GM18858 (cell line): ENCODE measurements at regions not wholly inside any gene's neighbourhood (a gene's known extent, or its start where the extent isn't known, plus 50 kb on each side); places are given as distances from the start of the nearest gene placed in this dataset.
A peak's percentile ranks its signal among the peaks of the same experiment; 100 is the strongest.
"Not testable (repeated sequence)": the region's sequence is repeated elsewhere in the genome, so short reads cannot be mapped to it uniquely, and the experiment has no call there.

Source experiments
- ATAC-seq: cut with Tn5 transposase; IDR thresholded peaks from one replicate; pipeline ENCODE4 v1.9.1; 2021; ENCODE audit not compliant: unreplicated experiment

DNA sequence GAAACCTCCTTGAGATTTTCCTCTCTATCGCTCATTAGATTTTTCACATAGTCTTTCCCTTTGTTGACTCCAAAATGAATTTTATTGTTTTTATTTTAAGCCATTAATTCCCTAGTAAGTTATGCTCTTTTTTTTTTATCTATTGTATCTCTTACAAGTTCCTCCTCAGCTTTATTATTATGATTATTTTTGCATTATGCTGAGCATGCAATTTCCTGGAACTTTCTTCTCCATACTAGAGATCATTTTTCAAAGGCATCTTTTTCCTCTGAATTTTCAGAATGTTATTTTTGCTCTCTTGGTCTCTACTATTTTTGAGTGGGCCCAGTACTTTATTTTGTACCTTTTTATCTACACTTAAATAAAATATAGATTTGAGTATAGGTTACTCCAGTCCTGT is 376.6 kb upstream of the SEMA6A start:
- ATAC-seq = no peak

DNA sequence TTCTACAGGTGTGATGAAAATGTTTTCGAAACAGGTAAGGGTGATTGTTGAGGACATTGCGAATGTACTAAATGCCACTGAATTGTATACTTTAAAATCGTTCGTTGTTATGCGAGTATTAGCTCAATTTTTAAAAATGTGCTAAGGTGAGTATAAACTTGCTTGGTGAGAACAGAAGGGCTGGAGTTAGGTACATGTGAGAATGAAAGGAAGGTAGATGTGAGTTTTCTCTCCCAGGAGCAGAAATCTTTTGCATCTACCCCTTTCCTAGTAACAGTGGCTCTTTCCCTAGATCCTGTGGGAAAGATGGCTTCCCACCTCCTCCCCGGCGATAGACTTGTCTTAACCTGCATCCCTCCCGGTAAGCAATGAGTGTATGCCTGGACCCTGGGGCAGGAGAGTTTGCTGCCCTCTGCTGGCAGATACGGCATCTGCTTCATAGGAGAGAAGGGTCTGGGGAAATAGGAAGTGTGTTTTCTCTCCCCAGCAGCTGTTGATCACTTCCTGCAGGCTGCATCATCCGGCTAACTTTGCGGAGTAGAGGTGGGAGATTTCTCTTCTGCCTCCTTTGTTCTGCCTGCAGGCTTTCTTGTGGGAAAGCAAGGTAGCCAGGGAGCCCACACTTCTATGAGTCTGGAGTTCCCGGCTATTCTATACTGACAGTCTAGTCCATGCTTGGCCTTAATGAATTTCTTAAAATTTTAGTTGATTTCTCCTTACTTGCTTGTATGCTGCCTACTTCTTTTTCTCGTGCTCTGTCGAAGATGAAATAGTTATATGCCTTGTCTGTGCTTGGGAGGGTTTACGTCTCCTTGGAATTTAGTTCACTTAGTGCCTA is 373.3 kb upstream of the SEMA6A start:
- ATAC-seq = peak; percentile 99

DNA sequence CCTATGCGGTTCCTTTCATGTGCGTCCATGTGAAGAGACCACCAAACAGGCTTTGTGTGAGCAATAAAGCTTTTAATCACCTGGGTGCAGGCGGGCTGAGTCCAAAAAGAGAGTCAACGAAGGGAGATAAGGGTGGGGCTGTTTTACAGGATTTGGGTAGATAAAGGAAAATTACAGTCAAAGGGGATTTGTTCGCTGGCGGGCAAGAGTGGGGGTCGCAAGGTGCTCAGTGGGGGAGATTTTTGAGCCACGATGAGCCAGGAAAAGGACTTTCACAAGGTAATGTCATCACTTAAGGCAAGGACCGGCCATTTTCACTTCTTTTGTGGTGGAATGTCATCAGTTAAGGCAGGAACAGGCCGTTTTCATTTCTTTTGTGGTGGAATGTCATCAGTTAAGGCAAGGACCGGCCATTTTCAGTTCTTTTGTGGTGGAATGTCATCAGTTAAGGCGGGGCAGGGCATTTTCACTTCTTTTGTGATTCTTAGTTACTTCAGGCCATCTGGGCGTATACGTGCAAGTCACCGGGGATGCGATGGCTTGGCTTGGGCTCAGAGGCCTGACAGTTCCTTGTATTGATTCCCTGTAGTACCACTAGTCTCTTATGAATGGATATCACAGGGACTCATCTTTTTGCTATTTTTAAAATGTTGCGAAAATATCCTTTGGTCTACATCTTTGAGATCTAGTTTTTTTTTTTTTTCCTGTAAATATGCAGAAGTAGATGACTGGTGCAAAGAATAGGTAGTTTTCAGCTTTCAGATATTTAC is 371.2 kb upstream of the SEMA6A start:
- ATAC-seq = not testable (repeated sequence)

DNA sequence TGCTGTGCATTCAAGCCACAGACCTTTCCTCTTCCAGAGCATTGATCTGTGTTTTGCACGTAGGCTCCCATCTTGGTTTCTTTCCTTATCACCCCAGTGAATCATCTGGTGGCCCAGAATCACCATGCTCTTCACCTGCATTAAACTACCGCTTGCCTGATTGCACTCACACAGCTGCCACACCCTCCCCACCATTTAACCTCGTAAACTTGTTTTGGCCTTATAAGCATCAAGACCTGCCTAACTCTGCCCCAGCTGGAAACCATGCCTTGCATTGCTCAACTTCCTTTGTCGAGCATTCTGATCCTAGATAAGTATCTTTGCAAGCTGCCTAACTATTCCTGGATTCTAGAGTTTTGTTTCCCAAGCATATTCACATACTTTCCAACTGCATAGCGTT is 369.6 kb upstream of the SEMA6A start:
- no peak for ATAC-seq

DNA sequence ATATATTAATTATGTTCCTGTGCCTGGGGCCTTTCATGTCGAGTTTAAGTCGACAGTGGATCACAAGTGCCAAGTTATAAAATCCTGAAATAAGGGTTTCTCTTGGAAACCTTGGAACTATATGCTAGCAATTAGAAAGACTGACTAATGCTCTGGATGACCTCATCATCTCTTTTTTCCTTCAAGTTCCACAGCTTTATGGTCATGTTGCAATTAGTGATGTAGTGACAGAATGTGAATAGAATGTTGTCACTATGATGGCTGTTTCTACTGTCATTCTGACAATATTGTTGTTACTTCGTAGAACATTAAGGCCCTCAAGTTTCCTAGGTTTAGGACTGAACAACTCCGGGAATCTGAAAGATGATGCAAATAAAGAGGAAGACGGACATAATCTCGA is 368.0 kb upstream of the SEMA6A start:
- ATAC-seq = no peak

DNA sequence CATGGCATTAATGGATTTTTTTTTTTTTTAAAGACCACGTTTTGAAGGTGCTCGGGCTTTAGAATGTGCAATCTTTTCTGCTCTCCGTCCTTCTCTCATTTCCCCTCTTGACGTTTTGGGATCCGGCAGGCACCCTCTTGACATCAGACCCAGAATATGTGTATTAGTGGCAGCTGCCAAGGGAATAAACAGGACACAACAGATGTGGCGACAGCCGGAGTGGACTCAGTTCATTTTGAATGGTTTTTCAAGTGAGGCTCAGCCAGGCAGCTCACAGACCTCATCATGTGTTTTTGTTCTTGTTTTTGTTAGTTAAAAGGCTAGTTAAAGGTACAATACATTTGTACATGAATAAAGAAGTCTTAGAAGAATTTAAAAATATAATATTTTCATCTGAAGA is 365.0 kb upstream of the SEMA6A start:
- ATAC-seq = no peak

DNA sequence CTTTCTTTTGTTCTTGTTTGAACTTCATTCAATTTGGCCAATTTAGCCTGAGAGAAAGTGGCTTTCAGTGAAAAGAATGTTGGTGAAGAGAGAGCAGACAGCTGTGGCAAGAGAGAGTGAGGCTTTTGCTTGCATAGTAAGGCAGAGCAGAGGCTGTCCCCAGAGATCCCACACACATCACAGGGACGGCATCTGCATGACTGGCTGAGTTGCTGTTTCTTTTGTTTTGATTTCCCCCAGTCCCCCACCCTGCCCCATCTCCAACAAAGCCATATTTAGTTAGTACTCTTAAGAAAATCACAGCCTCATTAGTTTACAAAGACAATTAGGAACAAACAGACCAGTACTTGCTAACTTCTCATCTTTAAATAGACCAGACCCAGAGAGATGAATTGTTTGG is 363.9 kb upstream of the SEMA6A start:
- no peak for ATAC-seq

DNA sequence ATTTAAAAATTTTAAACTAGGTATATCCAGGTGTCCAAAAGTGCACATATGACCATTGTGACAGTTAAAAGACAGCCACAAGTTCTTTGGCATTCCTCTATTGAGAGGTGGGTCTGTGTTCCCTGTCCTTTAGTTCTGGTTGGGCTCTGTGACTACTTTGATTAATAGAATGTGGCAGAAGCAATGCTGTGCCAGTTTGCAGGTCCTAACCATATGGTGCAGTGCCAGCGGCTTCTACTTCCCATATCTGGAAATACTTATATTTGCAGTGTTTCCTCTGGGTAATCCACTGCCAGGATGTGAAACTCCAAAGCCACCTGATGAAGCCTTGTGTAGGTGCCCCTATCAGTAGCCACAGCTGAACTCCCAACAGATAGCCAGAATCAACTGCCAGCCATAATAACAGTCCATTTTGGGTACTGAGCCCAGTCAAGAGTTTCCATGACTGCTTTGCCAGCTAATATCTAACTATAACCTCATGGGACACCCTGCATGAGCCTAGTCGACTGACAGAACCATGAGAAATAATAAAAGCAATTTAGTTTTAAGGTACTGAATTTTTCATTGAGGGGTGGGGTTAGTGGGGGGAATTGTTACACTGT is 361.0 kb upstream of the SEMA6A start:
- no peak for ATAC-seq

DNA sequence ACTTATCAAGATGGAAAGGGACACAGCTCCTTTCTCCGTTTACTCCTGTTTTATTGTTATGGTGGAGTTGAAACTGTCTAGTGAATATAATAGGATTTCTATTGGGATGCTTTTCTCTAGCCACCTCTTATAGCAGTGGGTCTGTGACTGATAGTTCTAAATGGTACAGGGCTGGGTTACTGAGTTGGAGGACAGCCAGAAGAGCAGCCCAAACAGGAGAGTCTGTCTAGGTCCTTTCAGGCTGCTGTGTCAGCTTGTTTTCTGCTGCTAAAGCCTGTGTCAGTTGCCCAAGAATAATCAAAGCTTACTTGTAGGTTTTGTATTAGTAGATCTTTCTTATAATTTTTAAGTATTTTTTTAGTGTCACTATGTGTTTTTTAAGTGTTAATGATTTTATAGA is 356.0 kb upstream of the SEMA6A start:
- no peak for ATAC-seq

DNA sequence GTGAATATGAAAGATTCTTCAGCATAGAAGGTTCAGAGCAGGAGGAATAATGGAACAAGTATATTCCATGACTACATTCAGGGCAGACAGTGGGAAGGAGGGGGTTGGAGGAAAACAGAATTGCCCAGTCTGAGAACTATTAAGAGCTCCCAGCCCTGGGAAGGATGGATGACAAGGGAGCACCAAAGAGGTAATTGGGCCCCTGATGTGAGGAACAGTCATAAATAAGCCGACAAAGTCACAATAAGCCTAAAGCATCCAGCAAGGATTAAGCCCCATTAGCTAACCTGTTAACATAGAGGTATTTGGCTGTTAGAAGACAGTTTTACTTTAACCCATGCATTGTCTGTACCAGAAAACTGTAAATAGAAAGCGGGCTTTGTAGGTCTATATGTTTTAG is 348.7 kb upstream of the SEMA6A start:
- no peak for ATAC-seq

DNA sequence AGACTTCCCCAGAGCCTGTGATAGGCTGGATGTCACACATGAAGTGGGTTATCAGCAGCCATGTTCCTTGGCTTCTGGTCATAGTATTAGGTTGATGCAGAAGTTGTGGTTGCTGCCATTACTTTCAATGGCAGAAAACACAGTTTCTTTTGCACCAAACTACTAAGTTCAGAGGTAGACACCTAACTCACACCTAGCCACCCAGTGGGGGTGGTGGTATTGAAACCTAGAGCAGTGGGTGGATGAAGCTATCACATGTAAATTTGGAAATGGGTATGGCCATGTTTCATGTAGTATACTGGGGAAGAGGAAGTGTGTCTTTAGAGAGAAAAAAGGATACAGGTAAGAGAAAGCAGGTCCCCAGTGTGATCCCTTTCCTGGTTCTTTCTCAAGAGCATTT is 347.9 kb upstream of the SEMA6A start:
- ATAC-seq = peak; percentile 93

DNA sequence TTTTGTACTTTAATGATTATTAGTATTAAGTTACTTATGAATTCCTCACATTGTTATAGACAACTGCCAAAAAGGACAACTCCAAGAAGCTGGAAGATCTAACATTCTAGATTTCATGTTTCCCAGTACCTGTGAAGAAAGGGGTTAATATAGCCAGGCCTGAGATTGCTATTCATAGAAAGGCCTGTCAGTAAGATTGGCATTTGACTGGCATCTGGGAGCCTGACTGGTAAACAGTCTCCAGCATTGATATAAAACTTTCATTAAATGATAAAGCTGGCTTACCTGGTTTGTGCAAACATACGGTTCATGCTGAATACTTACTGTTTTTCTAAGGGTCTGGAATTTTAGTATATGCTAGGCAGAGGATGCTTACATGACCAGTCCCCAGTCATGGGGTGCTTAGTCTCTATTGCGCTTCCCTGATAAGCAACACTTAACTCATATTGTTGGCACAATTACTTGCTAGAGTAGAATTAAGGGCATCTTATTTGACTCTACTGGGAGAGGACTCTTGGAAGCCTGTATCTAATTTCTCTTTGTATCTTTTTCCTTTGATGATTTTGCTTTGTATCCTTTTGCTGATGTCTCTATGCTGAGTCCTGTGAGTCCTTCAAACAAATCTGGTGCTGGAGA is 340.4 kb upstream of the SEMA6A start:
- no peak for ATAC-seq

DNA sequence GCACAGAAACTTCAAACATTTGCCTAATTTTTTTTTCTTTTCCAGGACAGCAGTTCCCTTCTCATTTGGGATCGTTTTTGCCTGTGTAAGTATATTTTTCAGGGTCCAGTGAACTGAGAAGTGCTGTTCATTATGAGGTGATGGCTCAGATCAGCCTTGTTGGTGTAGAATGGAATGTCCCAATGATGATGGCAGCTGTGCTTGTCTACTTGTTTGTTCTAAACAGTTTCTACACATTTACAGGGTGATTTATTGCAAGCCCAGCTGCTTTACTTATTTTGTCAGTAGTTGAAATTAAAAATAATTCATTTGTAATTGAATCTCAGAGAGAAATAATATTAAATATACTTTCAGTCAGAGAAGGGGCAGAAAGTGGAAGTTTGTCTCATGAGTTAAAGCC is 337.6 kb upstream of the SEMA6A start:
- no peak for ATAC-seq

DNA sequence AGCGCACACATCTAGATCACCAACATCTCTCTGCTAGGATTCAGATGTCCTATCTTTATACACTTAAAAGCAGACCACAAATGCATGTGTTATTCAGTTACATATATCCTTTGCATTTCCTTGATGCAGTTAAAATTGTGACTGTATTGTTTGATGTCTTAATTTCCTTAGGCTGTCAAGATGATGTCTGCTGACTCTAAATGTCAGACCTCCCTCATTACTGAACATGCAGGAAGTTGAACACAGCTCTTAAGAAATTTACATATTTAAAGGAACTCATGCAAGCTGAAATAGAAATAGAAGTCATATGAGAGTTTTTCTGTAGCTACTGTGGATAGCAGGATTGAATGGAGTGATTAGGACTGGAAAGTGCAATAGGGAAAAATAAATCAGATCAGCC is 336.5 kb upstream of the SEMA6A start:
- ATAC-seq = peak; percentile 41

DNA sequence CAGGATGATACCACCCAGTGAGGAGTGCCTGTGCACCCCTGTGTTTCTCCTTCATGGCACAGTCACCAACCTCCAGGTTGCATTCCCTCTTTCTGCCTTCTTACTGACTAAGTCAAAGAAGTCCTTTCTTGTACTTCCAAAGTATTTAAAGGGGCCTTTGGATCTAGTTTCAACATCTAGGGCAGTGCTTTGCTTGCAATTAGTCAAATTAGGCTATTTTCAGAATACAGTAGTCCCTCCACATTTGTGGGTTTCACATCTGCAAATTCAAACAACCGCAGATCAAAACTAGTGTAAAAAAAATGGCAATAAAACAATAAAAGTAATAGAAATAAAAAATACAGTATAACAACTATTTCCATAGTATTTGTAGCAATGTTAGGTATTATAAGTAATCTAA is 333.9 kb upstream of the SEMA6A start:
- ATAC-seq = no peak

DNA sequence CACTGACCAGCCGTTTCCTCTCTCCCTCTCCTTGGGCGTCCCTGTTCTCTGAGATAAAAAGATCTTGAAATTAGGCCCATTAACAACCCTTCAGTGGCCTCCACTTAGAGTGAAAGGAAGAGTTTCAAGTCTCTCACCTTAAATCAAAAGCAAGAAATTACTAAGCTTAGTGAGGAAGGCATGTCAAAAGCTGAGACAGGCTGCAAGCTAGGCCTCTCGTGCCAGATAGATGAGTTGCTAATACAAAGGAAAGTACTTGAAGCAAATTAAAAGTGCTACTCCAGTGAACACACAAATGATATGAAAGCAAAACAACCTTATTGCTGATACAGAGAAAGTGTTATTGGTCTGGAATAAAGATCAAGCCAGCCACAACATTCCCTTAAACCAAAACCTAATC is 331.3 kb upstream of the SEMA6A start:
- ATAC-seq = peak; percentile 52

DNA sequence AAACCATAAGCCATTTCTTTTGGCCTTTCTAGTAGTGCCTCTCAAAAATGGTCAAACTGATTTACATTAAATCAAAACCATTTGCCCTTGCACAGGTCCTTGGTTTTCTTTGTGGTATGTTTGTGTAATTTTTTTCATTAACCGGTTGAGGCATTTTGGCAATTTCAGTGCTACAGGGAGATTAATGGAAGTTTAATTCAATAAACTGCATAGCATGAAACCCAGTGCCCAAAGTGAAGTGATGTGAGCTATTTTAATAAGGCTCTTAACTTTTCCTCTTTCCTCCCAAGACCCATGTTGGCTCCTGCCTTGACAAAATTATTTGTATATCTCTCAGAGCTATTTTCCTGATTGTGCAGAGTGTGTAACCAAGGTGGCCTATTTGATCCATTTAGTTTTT is 326.2 kb upstream of the SEMA6A start:
- ATAC-seq = no peak

DNA sequence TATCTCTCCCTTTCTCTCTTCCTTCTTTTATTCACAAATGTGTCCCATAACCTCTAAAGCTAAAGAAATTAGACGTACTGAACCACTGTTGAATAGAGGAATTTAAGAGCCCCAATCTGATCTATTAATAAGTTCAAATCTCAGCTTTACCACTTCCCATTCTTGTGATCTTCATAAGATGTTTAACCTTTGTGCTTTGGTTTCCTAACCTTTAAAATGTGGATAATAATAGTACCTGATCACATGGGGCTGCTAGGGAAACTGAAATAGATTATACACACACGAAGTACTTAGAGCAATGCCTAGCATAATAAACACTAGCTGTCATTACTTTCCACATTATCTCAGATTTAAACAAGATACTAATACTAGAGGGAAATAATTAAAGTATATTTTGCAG is 324.3 kb upstream of the SEMA6A start:
- ATAC-seq = peak; percentile 66

DNA sequence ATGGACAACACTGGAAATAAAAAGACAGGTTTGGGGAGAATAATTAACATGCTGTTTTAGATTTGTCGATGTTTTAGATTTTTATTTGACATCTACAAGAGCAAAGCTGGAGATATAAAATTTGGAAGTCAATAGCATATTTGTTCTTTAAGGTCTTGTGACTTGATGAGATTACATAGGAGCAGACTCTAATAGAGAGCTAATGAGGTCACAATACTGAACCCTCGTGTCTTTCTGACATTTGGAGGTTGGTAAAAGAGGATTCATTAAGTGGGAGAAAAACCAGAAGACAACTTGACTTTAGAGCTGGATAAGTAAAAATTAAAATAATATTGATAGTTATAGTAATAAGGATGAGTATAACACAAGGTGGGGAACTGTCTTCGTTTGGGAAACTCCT is 322.7 kb upstream of the SEMA6A start:
- ATAC-seq = no peak

DNA sequence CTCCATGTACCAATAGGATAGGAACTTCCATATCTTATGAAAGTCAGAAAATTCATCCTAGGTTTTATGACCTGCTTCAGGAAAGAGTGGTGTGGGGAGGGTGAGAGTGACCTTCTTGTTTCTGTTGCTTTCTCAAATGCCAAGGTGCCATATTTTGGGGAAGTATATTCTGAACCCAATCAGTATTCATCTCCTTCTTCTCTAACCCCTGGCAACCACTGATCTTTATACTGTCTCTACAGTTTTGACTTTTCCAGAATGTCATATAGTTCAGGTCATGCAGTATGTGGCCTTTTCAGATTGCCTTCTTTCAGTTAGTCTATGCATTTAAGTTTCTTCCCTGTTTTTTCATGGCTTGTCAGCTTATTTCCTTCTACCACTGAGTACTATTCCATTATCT is 321.4 kb upstream of the SEMA6A start:
- no peak for ATAC-seq

DNA sequence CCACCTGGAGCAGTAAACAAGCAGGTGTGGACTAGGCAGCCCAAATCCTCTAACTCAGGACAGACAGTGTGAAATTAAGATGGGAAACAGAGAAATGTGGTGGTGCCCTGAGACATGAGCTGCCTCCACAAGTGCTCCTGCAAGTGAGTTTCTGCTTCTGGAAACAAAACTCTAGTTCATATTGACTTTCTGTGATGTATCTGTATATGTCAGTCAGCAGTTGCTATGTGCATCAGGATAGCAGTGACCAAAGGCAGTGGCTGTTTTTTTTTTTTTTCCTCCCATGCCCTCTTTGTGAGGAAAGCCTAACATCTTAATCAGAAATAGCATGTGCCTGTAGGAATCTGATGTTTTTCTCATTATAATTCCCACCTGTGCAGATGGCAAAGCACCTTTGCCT is 318.4 kb upstream of the SEMA6A start:
- ATAC-seq = no peak

DNA sequence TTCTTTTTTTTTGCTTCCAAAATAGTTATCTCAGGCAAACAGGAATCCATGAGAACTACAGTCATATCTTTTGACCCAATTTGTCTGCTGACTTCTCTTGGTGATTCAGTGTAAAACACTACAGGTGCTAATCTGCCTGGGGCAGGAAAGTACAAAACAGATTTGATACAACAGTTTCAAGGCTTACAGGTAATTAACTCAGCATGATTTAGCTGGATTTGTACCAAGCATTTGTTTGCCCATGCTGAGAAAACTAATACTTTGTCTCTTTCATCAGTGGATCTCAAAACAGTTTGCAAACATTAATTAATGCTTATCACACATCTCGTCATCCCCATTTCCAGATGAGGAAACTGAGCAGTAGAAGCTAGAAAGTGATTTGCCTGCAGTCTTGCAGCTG is 312.5 kb upstream of the SEMA6A start:
- ATAC-seq = no peak
